ENCODE measurements at regions not wholly inside any gene's neighbourhood (a gene's known extent, or its start where the extent isn't known, plus 50 kb on each side); places are given as distances from the start of the nearest gene placed in this dataset.

DNA sequence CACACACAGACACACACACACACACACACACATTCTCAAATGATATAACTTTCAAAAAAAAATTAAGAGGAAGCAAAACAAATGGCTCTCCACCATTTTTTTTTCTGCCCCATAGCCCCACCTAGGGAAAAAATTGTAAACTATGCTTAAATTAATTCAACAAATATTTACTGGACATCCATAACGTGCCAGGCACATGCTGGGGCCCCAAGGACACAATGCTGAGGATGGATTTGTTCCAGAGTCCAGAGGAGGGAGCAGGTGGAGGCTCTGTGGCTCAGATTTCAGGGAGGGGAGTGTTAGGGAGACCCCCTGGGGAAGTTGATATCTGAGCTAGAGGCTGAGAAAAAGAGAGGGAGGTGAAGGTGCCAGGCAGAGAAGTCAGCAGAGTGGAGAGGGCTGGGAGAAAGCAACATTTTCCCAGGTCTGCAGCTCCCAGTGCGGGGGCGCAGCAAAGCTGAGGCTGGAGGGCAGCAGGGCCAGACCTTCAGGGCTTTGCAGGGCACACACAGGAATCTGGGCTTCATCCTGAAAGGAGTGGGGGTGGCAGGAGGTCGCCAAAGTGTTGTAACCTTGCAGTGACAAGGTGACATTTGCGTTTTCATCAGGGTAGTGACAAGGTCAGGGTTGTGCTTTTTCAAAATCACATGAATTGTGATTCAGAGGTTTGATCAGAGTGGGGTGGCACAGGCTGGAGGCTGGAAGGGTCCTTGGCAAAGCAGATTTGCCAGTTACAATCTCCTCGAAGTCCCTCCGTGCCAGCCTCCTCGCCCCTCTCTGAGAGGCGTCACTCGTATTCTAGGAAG lies 261.6 kb downstream of the WDR11 start:
- TF ChIP-seq, protein P1, sequence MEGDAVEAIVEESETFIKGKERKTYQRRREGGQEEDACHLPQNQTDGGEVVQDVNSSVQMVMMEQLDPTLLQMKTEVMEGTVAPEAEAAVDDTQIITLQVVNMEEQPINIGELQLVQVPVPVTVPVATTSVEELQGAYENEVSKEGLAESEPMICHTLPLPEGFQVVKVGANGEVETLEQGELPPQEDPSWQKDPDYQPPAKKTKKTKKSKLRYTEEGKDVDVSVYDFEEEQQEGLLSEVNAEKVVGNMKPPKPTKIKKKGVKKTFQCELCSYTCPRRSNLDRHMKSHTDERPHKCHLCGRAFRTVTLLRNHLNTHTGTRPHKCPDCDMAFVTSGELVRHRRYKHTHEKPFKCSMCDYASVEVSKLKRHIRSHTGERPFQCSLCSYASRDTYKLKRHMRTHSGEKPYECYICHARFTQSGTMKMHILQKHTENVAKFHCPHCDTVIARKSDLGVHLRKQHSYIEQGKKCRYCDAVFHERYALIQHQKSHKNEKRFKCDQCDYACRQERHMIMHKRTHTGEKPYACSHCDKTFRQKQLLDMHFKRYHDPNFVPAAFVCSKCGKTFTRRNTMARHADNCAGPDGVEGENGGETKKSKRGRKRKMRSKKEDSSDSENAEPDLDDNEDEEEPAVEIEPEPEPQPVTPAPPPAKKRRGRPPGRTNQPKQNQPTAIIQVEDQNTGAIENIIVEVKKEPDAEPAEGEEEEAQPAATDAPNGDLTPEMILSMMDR (conservative IDR thresholded peaks at IDR 0.05 in 1 of 2, IDR thresholded peaks at IDR 0.05 in 1 of 2; ENCODE audit: extremely low read depth in 1 of 2, insufficient read depth in 1 of 2, low read depth in 1 of 2, low read length in 2 of 2) = no peak
- TF ChIP-seq EZH2 (IDR thresholded peaks at IDR 0.05; ENCODE audit: borderline replicate concordance, low read length) = no peak

All from mammary epithelial cell (primary cell).